ENCODE measurements at regions not wholly inside any gene's neighbourhood (a gene's known extent, or its start where the extent isn't known, plus 50 kb on each side); places are given as distances from the start of the nearest gene placed in this dataset.

- TF ChIP-seq HOXA7 (CRISPR knock-in tag; IDR thresholded peaks at IDR 0.05) (no peak), SREBF2 (IDR thresholded peaks at IDR 0.05) (no peak), HOXB13 (CRISPR knock-in tag; IDR thresholded peaks at IDR 0.05; ENCODE audit: low read depth) (no peak), BHLHE40 (IDR thresholded peaks at IDR 0.05; ENCODE audit: low read depth, low read length) (no peak), KDM1A (IDR thresholded peaks at IDR 0.05; ENCODE audit: low read depth) (no peak), E2F6 (IDR thresholded peaks at IDR 0.05; ENCODE audit: borderline replicate concordance, low read depth) (no peak), CBX2 (IDR thresholded peaks at IDR 0.05; ENCODE audit: borderline replicate concordance, low read depth) (no peak), MAFK (IDR thresholded peaks at IDR 0.05; ENCODE audit: partially characterized antibody) (no peak), HDAC2 (IDR thresholded peaks at IDR 0.05) (no peak), EP300 (IDR thresholded peaks at IDR 0.05) (no peak), FOSB (CRISPR knock-in tag; IDR thresholded peaks at IDR 0.05) (no peak)
- ChIA-PET CTCF (no interaction called here), POLR2A (no interaction called here)
- H3K4me3 ChIP-seq, result no peak overlapping the region
- ATAC-seq, result no peak
- DNase-seq (ENCODE audit: low read depth in 1 of 2, low spot score in 1 of 2), result no peak
- no peak overlapping the region for H3K4me2 ChIP-seq
- WGBS (ENCODE audit: missing lambda C conversion rate), result 29% methylated on average over 2 of the region's 2 CpGs
- no peak for FAIRE-seq
- no peaks in the 10 kb centered on the region for H3K9me3 ChIP-seq
- H3K27ac ChIP-seq, result no peak overlapping the region
- no peaks in the 10 kb centered on the region for H3K4me1 ChIP-seq
These were observed 975.5 kb upstream of the EPHA7 start for GRCh38 chr6:94394822-94395221.

GRCh38 chr6:94389218-94389617 lies 969.9 kb upstream of the EPHA7 start:
- Histone ChIP-seq H3K4me3 (no peak overlapping the region), H3K27ac (no peak overlapping the region), H3K9me3 (no peaks in the 10 kb centered on the region), H3K4me1 (no peaks in the 10 kb centered on the region), H3K4me2 (no peak overlapping the region)
- 10% methylated on average over 2 of the region's 2 CpGs for WGBS (ENCODE audit: missing lambda C conversion rate)
- TF ChIP-seq POLR2AphosphoS2 (conservative IDR thresholded peaks at IDR 0.05; ENCODE audit: low read length) (no peak), PHF8 (IDR thresholded peaks at IDR 0.05; ENCODE audit: borderline replicate concordance, low read depth) (no peak), USF2 (IDR thresholded peaks at IDR 0.05) (no peak), MYC (IDR thresholded peaks at IDR 0.05; ENCODE audit: borderline replicate concordance, low read length) (no peak), RARB (CRISPR knock-in tag; IDR thresholded peaks at IDR 0.05) (no peak), CHD2 (IDR thresholded peaks at IDR 0.05; ENCODE audit: low read length, partially characterized antibody) (no peak), HMGXB4 (CRISPR knock-in tag; IDR thresholded peaks at IDR 0.05; ENCODE audit: borderline replicate concordance) (no peak), ZSCAN20 (CRISPR knock-in tag; IDR thresholded peaks at IDR 0.05) (no peak), RFX5 (IDR thresholded peaks at IDR 0.05) (no peak), RNF2 (IDR thresholded peaks at IDR 0.05; ENCODE audit: borderline replicate concordance, low read depth) (no peak), ESRRA (IDR thresholded peaks at IDR 0.05; ENCODE audit: borderline replicate concordance, low read length) (no peak)
- ATAC-seq (no peak), FAIRE-seq (no peak), DNase-seq (ENCODE audit: low read depth in 1 of 2, low spot score in 1 of 2) (no peak)
- POLR2A ChIA-PET, result no interaction called here
- CTCF ChIA-PET, result no interaction called here

GRCh38 chr6:94377835-94378234 lies 958.5 kb upstream of the EPHA7 start:
- ChIA-PET CTCF (no interaction called here), POLR2A (no interaction called here)
- 0% methylated on average over 1 of the region's 1 CpG for WGBS (ENCODE audit: missing lambda C conversion rate)
- Histone ChIP-seq H3K4me3 (no peak overlapping the region), H3K4me2 (no peak overlapping the region), H3K9me3 (no peaks in the 10 kb centered on the region), H3K4me1 (no peaks in the 10 kb centered on the region), H3K27ac (no peak overlapping the region)
- DNase-seq (ENCODE audit: low read depth in 1 of 2, low spot score in 1 of 2) (no peak), ATAC-seq (no peak), FAIRE-seq (no peak)
- no peak for TF ChIP-seq MAFK (IDR thresholded peaks at IDR 0.05; ENCODE audit: partially characterized antibody)
- TF ChIP-seq RFX5 (IDR thresholded peaks at IDR 0.05), result no peak
- TF ChIP-seq BHLHE40 (IDR thresholded peaks at IDR 0.05; ENCODE audit: low read depth, low read length), result no peak
- TF ChIP-seq CEBPB (IDR thresholded peaks at IDR 0.05), result no peak

All from A549 (cell line).